Epidermal melanocyte (primary cell): ENCODE measurements at regions not wholly inside any gene's neighbourhood (a gene's known extent, or its start where the extent isn't known, plus 50 kb on each side); places are given as distances from the start of the nearest gene placed in this dataset.
"Not testable (repeated sequence)": the region's sequence is repeated elsewhere in the genome, so short reads cannot be mapped to it uniquely, and the experiment has no call there.

ENCODE experiments used
- DNase-seq: peaks from one replicate; pipeline ENCODE4 v3.0.0; 2011; ENCODE audit warnings: low spot score; ENCODE audit not compliant: insufficient read length

GRCh38 chr6:141457984-141458383 is 674.7 kb upstream of the GJE1 start:
- not testable (repeated sequence) for DNase-seq

GRCh38 chr6:141452354-141452686 is 680.4 kb upstream of the GJE1 start:
- DNase-seq = no peak

DNA sequence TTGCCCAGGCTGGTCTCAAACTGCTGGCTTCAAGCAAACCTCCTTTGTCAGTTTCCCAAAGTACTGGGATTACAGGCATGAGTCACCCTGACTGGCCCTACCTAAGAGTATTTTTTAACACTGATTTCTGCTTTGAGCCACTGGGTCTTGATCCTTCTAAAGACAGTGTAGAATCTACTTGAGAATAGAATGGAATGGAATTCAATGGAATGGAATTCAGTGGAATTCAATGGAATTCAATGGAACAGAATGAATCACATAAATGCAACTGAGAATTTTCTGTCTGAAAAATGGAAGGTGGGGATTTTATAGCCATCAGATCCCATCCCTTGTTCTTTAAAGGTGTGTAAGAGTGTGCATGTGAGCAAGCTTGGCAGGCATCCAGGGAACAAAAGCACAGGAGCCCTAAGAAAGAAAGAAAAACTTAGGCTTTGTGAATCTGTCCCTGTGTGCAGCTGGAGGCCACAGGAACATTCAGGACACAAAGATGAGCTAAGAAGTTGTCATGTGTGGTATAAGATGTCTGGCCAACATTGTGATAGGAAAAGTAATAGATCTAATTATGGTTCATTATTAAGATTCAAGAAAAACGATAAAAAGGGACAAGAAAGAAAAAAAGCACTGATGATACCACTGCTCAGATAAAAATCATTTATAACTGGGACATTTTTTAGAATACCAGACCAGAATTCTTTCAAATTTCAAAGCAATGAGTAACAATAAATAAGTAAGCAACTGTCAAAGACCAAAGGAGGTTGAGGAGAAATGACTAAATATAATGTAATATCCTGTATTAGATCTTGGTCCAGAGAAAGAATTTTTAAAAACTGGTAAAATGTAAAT is 681.0 kb upstream of the GJE1 start:
- DNase-seq = no peak

- no peak for DNase-seq
Observed at GRCh38 chr6:141451181-141451510, 681.6 kb upstream of the GJE1 start.

GRCh38 chr6:141445928-141446628 is 686.6 kb upstream of the GJE1 start:
- DNase-seq = no peak

DNA sequence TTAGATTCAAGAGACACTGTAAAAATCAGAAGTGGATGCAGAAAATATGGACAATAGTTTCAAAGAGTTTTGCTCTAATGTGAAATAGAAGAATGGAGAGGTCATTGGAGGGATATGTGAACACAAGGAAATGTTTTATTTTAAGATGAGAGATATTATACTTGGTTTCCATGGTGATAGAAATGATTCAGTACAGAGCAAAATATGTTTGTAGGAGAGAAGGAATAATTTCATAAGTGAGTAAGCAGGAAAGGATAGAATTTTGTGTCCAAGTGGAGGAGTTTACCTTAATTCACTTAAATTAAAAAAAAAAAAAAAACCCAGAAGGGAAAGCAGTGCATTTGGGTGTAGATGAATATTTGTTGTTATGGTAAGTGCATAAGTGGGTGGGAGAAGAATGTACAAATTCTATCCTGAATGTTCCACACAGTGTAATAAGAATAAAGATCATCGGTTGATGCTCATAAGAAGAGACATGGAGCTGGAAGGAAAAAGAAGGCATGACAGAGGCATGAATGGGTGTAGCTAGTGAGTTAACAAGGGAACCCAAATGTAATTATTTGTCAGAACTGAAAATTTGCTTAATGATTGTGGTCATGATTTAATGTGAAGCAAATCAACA is 688.9 kb upstream of the GJE1 start:
- no peak for DNase-seq

GRCh38 chr6:141443032-141443431 is 689.7 kb upstream of the GJE1 start:
- DNase-seq = no peak

DNA sequence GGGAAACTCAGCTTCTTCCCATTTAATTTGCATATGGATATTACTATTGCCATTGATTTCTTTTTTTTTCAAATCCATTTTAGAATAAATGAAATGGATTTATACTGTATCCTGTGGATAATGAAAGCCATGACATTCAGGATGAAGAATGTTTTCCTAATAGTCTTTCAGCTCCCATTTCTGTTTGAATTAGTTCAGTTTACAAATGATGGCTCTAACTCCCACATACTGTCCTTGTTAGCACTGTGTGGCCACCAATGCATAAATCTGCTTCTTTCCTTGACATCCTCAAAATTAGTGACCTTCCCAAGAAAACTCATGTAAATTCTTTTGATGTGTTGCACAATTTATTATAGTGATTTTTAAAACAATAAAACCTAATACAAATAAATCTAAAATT is 693.2 kb upstream of the GJE1 start:
- no peak for DNase-seq

DNA sequence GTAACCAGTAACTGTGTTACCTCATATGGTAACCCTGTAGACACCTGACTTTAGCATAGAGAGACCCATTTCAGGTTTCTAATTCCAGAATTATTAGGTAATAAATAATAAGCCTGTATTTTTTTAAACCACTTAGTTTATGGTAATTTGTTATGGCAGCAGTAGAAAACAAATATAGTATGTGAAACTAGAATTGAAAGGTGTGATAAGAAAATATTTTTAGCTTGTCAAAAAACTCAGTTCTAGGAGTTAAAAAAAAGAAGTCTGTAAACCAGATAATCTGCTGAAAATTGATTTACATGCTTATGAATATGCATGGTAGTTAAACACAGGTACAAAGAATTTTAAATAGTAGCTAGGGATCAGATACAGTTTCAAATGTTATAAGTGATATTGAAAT is 695.0 kb upstream of the GJE1 start:
- DNase-seq = no peak

- no peak for DNase-seq
Observed at GRCh38 chr6:141437011-141437410, 695.7 kb upstream of the GJE1 start.

GRCh38 chr6:141426400-141426980 is 706.2 kb upstream of the GJE1 start:
- no peak for DNase-seq

GRCh38 chr6:141421378-141421777 is 711.3 kb upstream of the GJE1 start:
- DNase-seq = peak; percentile 17

DNA sequence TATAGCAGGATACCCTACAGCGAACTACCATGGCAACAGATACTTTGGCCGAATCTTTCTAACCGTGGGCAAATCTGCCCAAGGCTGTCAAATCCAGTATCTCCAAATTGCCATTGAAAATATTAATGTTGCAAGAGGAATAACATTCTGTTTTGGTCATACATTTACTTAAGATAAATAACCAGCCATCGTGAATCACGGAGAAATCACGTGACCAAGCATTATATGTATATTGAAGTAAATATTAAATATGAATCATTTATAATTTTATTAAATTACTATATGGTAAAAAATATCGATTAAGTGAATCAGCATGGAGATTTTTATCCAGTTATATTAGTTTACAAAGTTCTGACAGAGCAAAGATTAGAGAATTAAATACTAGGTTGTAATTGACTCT is 714.6 kb upstream of the GJE1 start:
- DNase-seq = no peak

- no peak for DNase-seq
Observed at GRCh38 chr6:141415896-141416295, 716.8 kb upstream of the GJE1 start.

- no peak for DNase-seq
Observed at GRCh38 chr6:141413196-141413595, 719.5 kb upstream of the GJE1 start.

- no peak for DNase-seq
Observed at GRCh38 chr6:141406761-141407160, 726.0 kb upstream of the GJE1 start.

DNA sequence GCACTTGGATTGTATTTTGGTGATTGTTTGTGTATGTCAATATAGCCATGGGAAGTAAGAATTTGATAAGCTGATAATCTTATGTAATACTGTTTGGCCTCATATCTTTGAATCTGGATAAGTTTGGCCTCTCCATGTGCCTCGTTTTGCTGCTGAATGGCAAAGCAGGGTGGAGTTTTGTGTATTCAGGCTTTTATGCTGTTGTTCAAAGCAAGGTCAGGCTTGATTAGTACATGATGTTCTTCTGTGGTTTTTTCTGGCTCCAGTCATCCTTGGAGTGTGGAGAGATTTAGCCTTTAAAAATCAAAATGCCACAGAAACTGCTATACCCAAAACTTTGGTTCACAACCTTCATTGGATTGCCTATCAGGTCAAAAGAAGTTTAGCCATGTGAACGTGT is 728.9 kb upstream of the GJE1 start:
- no peak for DNase-seq

- no peak for DNase-seq
Observed at GRCh38 chr6:141403103-141403502, 729.6 kb upstream of the GJE1 start.

DNA sequence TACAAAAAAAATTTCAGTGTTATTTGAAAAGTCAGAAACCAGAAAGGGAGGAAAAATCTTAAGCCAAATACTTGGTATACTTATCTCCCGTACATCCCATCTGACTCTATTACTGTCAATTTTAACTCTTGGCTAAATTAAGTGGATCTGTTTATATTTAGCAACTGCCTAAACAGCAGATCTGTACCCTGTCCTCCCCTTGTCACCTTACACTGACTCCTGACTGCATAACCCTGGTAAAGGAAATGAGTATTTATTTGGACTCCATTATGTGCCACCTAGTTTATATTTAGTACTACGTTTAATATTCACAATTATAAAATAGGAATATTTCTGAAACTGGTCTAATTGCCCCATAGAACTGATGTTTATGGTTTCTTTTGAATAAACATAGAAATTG is 730.2 kb upstream of the GJE1 start:
- no peak for DNase-seq

DNA sequence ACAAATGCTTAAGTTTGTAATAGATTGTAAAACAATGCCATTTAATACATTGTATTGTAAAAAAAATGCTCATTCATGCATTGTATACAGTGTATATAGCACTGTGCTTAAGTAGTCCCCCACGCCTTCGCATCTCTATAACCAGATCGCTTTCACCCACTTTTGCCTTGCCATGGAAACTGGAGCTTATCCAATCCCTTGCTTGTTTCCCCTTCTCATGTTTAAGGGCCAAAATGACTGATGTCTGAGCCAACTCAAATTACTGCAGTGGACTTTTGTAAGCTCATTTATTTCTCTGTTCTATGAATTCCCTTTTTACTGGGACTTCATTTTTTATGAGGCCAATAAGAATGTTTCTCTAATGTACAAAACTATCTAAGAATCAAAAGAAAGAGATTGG is 730.9 kb upstream of the GJE1 start:
- no peak for DNase-seq

DNA sequence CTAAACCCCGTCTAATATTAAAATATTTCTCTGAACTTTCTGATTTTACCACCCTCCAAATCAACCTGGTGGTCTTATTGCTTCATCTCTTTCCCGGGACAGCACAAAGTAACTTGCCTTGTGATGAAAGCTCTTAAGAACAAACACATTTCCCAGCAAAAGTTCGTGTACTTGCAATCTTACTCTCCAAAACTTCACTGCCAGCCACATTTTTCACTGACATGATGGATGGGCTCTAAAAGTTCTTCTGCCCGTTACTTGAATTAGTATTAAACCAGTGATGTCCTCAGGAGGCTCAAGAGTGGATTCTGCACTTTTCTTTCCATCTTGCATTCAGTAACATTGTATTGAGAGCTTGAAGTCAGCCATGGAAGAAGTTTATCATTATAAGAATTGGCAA is 731.6 kb upstream of the GJE1 start:
- DNase-seq = no peak

GRCh38 chr6:141398949-141399348 is 733.8 kb upstream of the GJE1 start:
- DNase-seq = no peak
